ENCODE measurements at regions not wholly inside any gene's neighbourhood (a gene's known extent, or its start where the extent isn't known, plus 50 kb on each side); places are given as distances from the start of the nearest gene placed in this dataset.

DNA sequence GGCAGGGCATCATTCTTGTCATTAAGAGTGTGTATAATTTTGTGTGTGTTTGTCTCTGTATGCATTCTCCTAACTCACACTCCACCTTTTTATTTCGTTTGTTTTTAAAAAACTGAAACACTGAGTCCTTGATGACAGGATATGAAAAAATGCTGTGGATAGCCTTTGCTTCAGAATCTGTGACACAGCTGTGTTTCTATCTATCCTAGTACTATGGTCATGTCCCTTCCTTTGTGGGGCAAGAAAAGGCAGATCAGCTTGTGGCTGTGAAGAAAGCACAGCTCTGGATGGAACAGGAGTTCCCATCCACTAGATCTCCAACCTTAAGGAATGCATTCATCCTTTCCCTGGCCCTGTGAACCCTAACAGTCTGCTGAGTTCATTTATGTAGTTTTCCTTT, 60.3 kb downstream of the OTOL1 start:
- TF ChIP-seq, protein P1, sequence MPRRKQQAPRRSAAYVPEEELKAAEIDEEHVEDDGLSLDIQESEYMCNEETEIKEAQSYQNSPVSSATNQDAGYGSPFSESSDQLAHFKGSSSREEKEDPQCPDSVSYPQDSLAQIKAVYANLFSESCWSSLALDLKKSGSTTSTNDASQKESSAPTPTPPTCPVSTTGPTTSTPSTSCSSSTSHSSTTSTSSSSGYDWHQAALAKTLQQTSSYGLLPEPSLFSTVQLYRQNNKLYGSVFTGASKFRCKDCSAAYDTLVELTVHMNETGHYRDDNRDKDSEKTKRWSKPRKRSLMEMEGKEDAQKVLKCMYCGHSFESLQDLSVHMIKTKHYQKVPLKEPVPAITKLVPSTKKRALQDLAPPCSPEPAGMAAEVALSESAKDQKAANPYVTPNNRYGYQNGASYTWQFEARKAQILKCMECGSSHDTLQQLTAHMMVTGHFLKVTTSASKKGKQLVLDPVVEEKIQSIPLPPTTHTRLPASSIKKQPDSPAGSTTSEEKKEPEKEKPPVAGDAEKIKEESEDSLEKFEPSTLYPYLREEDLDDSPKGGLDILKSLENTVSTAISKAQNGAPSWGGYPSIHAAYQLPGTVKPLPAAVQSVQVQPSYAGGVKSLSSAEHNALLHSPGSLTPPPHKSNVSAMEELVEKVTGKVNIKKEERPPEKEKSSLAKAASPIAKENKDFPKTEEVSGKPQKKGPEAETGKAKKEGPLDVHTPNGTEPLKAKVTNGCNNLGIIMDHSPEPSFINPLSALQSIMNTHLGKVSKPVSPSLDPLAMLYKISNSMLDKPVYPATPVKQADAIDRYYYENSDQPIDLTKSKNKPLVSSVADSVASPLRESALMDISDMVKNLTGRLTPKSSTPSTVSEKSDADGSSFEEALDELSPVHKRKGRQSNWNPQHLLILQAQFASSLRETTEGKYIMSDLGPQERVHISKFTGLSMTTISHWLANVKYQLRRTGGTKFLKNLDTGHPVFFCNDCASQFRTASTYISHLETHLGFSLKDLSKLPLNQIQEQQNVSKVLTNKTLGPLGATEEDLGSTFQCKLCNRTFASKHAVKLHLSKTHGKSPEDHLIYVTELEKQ (tag by site-specific recombination; IDR thresholded peaks at IDR 0.05; ENCODE audit: borderline replicate concordance), result no peak
- TF ChIP-seq KLF16 (tag by site-specific recombination; IDR thresholded peaks at IDR 0.05) (no peak), ZNF324 (tag by site-specific recombination; IDR thresholded peaks at IDR 0.05) (no peak), YY1 (tag by site-specific recombination; IDR thresholded peaks at IDR 0.05) (no peak), ZNF2 (tag by site-specific recombination; IDR thresholded peaks at IDR 0.05) (no peak), ZNF658 (tag by site-specific recombination; IDR thresholded peaks at IDR 0.05) (no peak), ZNF114 (tag by site-specific recombination; IDR thresholded peaks at IDR 0.05) (no peak), SETDB1 (IDR thresholded peaks at IDR 0.05; ENCODE audit: insufficient read length, low read length) (no peak), ZNF16 (tag by site-specific recombination; IDR thresholded peaks at IDR 0.05; ENCODE audit: low read depth) (no peak), ZNF311 (tag by site-specific recombination; IDR thresholded peaks at IDR 0.05; ENCODE audit: borderline replicate concordance) (no peak), ZNF600 (tag by site-specific recombination; IDR thresholded peaks at IDR 0.05) (no peak), ZNF776 (tag by site-specific recombination; IDR thresholded peaks at IDR 0.05; ENCODE audit: borderline replicate concordance) (no peak)
- TF ChIP-seq, protein P2, sequence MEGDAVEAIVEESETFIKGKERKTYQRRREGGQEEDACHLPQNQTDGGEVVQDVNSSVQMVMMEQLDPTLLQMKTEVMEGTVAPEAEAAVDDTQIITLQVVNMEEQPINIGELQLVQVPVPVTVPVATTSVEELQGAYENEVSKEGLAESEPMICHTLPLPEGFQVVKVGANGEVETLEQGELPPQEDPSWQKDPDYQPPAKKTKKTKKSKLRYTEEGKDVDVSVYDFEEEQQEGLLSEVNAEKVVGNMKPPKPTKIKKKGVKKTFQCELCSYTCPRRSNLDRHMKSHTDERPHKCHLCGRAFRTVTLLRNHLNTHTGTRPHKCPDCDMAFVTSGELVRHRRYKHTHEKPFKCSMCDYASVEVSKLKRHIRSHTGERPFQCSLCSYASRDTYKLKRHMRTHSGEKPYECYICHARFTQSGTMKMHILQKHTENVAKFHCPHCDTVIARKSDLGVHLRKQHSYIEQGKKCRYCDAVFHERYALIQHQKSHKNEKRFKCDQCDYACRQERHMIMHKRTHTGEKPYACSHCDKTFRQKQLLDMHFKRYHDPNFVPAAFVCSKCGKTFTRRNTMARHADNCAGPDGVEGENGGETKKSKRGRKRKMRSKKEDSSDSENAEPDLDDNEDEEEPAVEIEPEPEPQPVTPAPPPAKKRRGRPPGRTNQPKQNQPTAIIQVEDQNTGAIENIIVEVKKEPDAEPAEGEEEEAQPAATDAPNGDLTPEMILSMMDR (tag by site-specific recombination; IDR thresholded peaks at IDR 0.05), result no peak
